ENCODE measurements at regions not wholly inside any gene's neighbourhood (a gene's known extent, or its start where the extent isn't known, plus 50 kb on each side); places are given as distances from the start of the nearest gene placed in this dataset.

GRCh38 chr6:106005954-106006353 is 80.2 kb upstream of the PRDM1 start:
- TF ChIP-seq CTCF (IDR thresholded peaks at IDR 0.05; ENCODE audit: low read depth, low read length, poor library complexity, severe bottlenecking), result no peak
- no peak for TF ChIP-seq EZH2phosphoT487 (IDR thresholded peaks at IDR 0.05; ENCODE audit: borderline replicate concordance, low read length)

Measured in DOHH2 (cell line).